Activated CD8-positive, alpha-beta memory T cell treated with anti-CD3 and anti-CD28 coated beads for 36 hours (primary cell): ENCODE measurements at regions not wholly inside any gene's neighbourhood (a gene's known extent, or its start where the extent isn't known, plus 50 kb on each side); places are given as distances from the start of the nearest gene placed in this dataset.
"Not testable (repeated sequence)": the region's sequence is repeated elsewhere in the genome, so short reads cannot be mapped to it uniquely, and the experiment has no call there.

ENCODE experiments used
- CTCF ChIA-PET: fragments of 350-600 bp; sonication (Branson Sonifier 250); formaldehyde crosslinking; loops from one replicate; lab custom pipeline; 2021; ENCODE audit warnings: antibody characterized with exemption; lab: Charles Lee
- POLR2A ChIA-PET: fragments of 350-600 bp; sonication (Branson Sonifier 250); formaldehyde crosslinking; loops from one replicate; lab custom pipeline; 2021; ENCODE audit warnings: antibody characterized with exemption; lab: Charles Lee

- ChIA-PET CTCF (no interaction called here), POLR2A (no interaction called here)
Observed at GRCh38 chr21:19420565-19420964, 1017.0 kb upstream of the TMPRSS15 start.

- ChIA-PET POLR2A (no interaction called here), CTCF (no interaction called here)
Observed at GRCh38 chr21:19433623-19434022, 1030.0 kb upstream of the TMPRSS15 start.

- POLR2A ChIA-PET: no interaction called here
- CTCF ChIA-PET: no interaction called here
Observed at GRCh38 chr21:19440792-19441655, 1037.4 kb upstream of the TMPRSS15 start.

GRCh38 chr21:19458295-19458694 lies 1054.7 kb upstream of the TMPRSS15 start:
- ChIA-PET POLR2A (no interaction called here), CTCF (no interaction called here)

- ChIA-PET CTCF (no interaction called here), POLR2A (no interaction called here)
Observed at GRCh38 chr21:19461481-19462205, 1058.1 kb upstream of the TMPRSS15 start.

- ChIA-PET CTCF (no interaction called here), POLR2A (no interaction called here)
Observed at GRCh38 chr21:19463966-19464365, 1060.4 kb upstream of the TMPRSS15 start.

GRCh38 chr21:19468991-19469715 lies 1065.6 kb upstream of the TMPRSS15 start:
- CTCF ChIA-PET: interaction anchor here (0.6 kb wide), 1 partner anchor 338 kb away, joined by 3 read pairs; no protein-coding TSS in a partner anchor
- POLR2A ChIA-PET: no interaction called here

GRCh38 chr21:19475525-19475924 lies 1071.9 kb upstream of the TMPRSS15 start:
- POLR2A ChIA-PET: no interaction called here
- CTCF ChIA-PET: no interaction called here

GRCh38 chr21:19489930-19490329 lies 1086.3 kb upstream of the TMPRSS15 start:
- ChIA-PET POLR2A (no interaction called here), CTCF (no interaction called here)

GRCh38 chr21:19490481-19490880 lies 1086.9 kb upstream of the TMPRSS15 start:
- ChIA-PET POLR2A (no interaction called here), CTCF (no interaction called here)

GRCh38 chr21:19493437-19494241 lies 1090.1 kb upstream of the TMPRSS15 start:
- POLR2A ChIA-PET, CTCF ChIA-PET: not testable (repeated sequence)

GRCh38 chr21:19501115-19501514 lies 1097.5 kb upstream of the TMPRSS15 start:
- CTCF ChIA-PET: no interaction called here
- POLR2A ChIA-PET: no interaction called here

GRCh38 chr21:19507682-19508260 lies 1104.2 kb upstream of the TMPRSS15 start:
- POLR2A ChIA-PET: no interaction called here
- CTCF ChIA-PET: no interaction called here

- POLR2A ChIA-PET: no interaction called here
- CTCF ChIA-PET: no interaction called here
Observed at GRCh38 chr21:19508442-19508841, 1104.9 kb upstream of the TMPRSS15 start.

GRCh38 chr21:19508844-19509243 lies 1105.3 kb upstream of the TMPRSS15 start:
- ChIA-PET POLR2A (no interaction called here), CTCF (no interaction called here)

- POLR2A ChIA-PET: no interaction called here
- CTCF ChIA-PET: no interaction called here
Observed at GRCh38 chr21:19510057-19510456, 1106.5 kb upstream of the TMPRSS15 start.

GRCh38 chr21:19510653-19511052 lies 1107.1 kb upstream of the TMPRSS15 start:
- CTCF ChIA-PET: no interaction called here
- POLR2A ChIA-PET: no interaction called here

- ChIA-PET POLR2A (no interaction called here), CTCF (no interaction called here)
Observed at GRCh38 chr21:19522381-19522780, 1118.8 kb upstream of the TMPRSS15 start.

GRCh38 chr21:19523061-19523460 lies 1119.5 kb upstream of the TMPRSS15 start:
- POLR2A ChIA-PET: no interaction called here

More at GRCh38 chr21:19523061-19523460, 1119.5 kb upstream of the TMPRSS15 start:
- CTCF ChIA-PET: no interaction called here
